Fibroblast of pulmonary artery (primary cell): ENCODE measurements at regions not wholly inside any gene's neighbourhood (a gene's known extent, or its start where the extent isn't known, plus 50 kb on each side); places are given as distances from the start of the nearest gene placed in this dataset.

Experiments
- DNase-seq: peaks from one replicate; pipeline ENCODE4 v3.0.0-alpha.2; 2010; ENCODE audit warnings: low read depth
- H3K4me3 ChIP-seq: replicated peaks from 2 replicates; pipeline ENCODE4 v1.5.1; 2011; ENCODE audit warnings: low read depth, mild to moderate bottlenecking, control low read depth, low read length, moderate library complexity
- TF ChIP-seq, protein P1 (sequence below): IDR thresholded peaks from 2 replicates; pipeline ENCODE4 v1.5.1; 2011; ENCODE audit warnings: mild to moderate bottlenecking, control low read depth, low read length, inconsistent platforms; ENCODE audit errors: missing control alignments

DNA sequence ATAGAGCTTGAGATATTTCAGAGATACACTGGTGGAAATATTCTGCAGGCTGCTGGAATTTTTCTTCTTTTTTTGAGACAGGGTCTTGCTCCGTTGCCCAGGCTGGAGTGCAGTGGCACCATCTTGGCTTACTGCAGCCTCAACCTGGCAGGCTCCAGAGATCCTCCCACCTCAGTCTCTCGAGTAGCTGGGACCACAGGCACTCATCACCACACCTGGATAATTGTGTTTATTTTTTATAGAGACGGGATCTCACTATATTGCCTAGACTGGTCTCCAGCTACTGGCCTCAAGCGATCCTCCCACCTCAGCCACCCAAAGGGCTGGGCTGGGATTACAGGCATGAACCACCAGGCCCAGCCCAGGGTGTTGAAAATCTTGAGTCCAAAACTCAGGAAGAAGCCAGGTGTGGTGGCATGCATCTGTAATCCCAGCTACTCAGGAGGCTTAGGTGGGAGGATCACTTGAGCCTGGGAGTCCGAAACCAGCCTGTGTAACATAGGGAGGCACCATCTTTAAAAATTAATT is 55.7 kb upstream of the FOXK1 start:
- TF ChIP-seq, protein P1, sequence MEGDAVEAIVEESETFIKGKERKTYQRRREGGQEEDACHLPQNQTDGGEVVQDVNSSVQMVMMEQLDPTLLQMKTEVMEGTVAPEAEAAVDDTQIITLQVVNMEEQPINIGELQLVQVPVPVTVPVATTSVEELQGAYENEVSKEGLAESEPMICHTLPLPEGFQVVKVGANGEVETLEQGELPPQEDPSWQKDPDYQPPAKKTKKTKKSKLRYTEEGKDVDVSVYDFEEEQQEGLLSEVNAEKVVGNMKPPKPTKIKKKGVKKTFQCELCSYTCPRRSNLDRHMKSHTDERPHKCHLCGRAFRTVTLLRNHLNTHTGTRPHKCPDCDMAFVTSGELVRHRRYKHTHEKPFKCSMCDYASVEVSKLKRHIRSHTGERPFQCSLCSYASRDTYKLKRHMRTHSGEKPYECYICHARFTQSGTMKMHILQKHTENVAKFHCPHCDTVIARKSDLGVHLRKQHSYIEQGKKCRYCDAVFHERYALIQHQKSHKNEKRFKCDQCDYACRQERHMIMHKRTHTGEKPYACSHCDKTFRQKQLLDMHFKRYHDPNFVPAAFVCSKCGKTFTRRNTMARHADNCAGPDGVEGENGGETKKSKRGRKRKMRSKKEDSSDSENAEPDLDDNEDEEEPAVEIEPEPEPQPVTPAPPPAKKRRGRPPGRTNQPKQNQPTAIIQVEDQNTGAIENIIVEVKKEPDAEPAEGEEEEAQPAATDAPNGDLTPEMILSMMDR: no peak
- H3K4me3 ChIP-seq: no peak overlapping the region
- no peak for DNase-seq

DNA sequence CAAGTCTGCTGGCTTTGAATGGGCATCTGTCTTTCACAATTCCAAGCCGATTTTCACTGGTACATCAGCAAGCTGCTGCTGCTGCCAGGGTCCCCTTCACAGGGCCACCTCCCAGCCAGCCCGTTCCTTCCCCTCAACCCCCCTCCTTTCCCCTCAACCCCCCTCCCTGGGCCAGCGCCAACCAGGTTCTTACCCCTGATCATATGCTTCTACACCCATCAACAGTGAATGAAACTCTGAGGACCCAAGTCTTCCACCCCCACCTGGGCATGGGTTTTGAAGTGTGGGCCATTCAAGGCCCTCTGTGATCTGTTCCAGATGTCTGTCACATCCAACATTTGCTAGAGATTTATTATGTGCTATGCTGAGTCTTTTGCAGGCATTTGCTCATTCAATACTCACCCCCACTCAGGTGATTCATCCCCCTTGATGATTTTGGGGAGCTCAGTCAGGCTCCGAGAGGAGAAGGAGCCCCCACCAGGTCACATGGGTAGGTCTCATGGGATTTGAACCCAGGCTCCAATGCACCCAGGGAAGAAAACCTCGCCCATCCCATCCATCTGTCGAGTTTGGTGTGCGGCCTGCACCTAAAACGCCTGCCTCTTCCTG is 52.7 kb upstream of the FOXK1 start:
- TF ChIP-seq, protein P1: no peak
- H3K4me3 ChIP-seq: no peak overlapping the region
- DNase-seq: no peak

DNA sequence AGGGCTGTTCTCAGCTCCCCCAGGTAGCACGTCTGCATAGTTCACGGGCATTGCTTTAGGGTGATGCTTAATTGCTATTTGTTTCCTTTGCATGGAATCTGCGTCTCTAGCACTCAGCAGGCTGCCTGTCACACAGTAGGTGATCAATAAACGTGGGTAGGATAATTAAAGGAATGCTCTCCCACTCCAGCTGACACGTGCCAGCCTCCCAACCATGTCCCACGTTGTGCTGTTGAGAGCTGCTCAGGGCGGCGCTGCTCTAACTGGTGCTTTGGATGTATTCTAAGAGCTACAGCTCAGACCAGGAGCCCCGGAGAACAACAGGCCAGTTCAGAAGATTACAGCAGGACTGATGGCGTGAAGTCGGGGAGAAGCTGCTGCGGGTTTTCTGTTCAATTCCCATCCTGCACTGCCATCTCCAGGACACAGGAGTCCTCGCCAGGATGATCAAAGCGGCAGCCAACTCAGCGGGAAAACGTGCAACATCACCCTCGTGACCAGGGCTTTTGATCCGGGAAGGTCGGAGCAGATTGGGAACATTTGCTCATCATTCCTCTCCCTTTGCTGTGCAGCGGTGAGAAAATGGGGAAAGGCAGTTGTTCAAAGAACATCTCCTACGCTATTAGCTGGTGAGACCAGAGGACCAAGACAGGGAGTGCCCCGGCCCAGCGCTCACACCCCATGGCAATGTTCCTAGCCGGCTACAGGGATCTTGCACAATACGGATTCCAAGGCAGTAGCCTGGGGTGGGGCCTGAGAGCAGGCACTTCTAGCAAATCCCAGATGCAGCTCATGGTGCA is 50.5 kb upstream of the FOXK1 start:
- DNase-seq: peak; percentile 95
- TF ChIP-seq, protein P1: peak; percentile 74
- peak overlapping the region; percentile 44 for H3K4me3 ChIP-seq
